ENCODE measurements at regions not wholly inside any gene's neighbourhood (a gene's known extent, or its start where the extent isn't known, plus 50 kb on each side); places are given as distances from the start of the nearest gene placed in this dataset.

- TF ChIP-seq POLR2AphosphoS5 (IDR thresholded peaks at IDR 0.05; ENCODE audit: low read depth, low read length) (no peak), REST (IDR thresholded peaks at IDR 0.05; ENCODE audit: insufficient read depth in 1 of 2, low read depth in 2 of 2, low read length in 2 of 2) (no peak)
Measured at GRCh38 chr12:13839365-13840336, 141.8 kb downstream of the GRIN2B start.

All from PFSK-1 (cell line).